OCI-LY7 (cell line): ENCODE measurements at regions not wholly inside any gene's neighbourhood (a gene's known extent, or its start where the extent isn't known, plus 50 kb on each side); places are given as distances from the start of the nearest gene placed in this dataset.

Experiments
- BruUV-seq: library from RNA; stranded (reverse); fragments of 400-500 nt; replicated peaks from 2 replicates; lab custom pipeline; 2021; lab: Mats Ljungman, UMichigan
- CTCF ChIA-PET: fragments of 300-600 bp; sonication (Branson Sonifier 250); formaldehyde crosslinking; loops from one replicate; lab custom pipeline; 2022; ENCODE audit warnings: antibody characterized with exemption; ENCODE audit not compliant: unreplicated experiment; lab: Charles Lee
- POLR2A ChIA-PET: fragments of 300-600 bp; sonication (Branson Sonifier 250); formaldehyde crosslinking; loops from one replicate; lab custom pipeline; 2022; ENCODE audit warnings: antibody characterized with exemption; lab: Charles Lee
- DNase-seq: peaks from one replicate; pipeline ENCODE4 v3.0.0-alpha.2; 2015; ENCODE audit warnings: low spot score
- H2AFZ ChIP-seq: fragments of 200-600 bp; sonication (generic), shearing (Covaris generic); 2 replicates; pipeline ENCODE4 v1.6.1; 2014; ENCODE audit warnings: mild to moderate bottlenecking, antibody characterized with exemption, low read length, moderate library complexity
- H3K27ac ChIP-seq: fragments of 200-600 bp; sonication (generic); 2 replicates; pipeline ENCODE4 v1.5.1; 2014; ENCODE audit warnings: mixed run types, low read depth, mild to moderate bottlenecking, moderate library complexity, low read length, inconsistent platforms; ENCODE audit not compliant: poor library complexity, severe bottlenecking
- H3K36me3 ChIP-seq: fragments of 200-600 bp; sonication (generic); 2 replicates; pipeline ENCODE4 v1.6.1; 2014; ENCODE audit warnings: mild to moderate bottlenecking, antibody characterized with exemption, low read length, moderate library complexity, mixed read lengths; ENCODE audit not compliant: insufficient read depth
- H3K4me1 ChIP-seq: fragments of 200-600 bp; sonication (generic); 2 replicates; pipeline ENCODE4 v1.5.1; 2014; ENCODE audit warnings: mild to moderate bottlenecking, low read length; ENCODE audit not compliant: insufficient read depth, poor library complexity, severe bottlenecking
- H3K4me2 ChIP-seq: fragments of 200-600 bp; sonication (generic); 2 replicates; pipeline ENCODE4 v1.6.1; 2014; ENCODE audit warnings: mild to moderate bottlenecking, low read length
- H3K4me3 ChIP-seq: fragments of 200-600 bp; sonication (generic); 2 replicates; pipeline ENCODE4 v1.5.1; 2014; ENCODE audit warnings: mild to moderate bottlenecking, low read depth, low read length; ENCODE audit not compliant: poor library complexity, severe bottlenecking
- H3K79me2 ChIP-seq: fragments of 200-600 bp; sonication (generic); 2 replicates; pipeline ENCODE4 v1.6.1; 2016; ENCODE audit warnings: low read depth, mild to moderate bottlenecking, low read length, moderate library complexity, mixed read lengths; ENCODE audit not compliant: insufficient read depth
- H3K9me2 ChIP-seq: fragments of 200-600 bp; sonication (generic); 2 replicates; pipeline ENCODE4 v1.6.1; 2016; ENCODE audit warnings: mild to moderate bottlenecking, low read length, mixed read lengths; ENCODE audit not compliant: insufficient read depth
- H3K9me3 ChIP-seq: fragments of 200-600 bp; sonication (generic); 2 replicates; pipeline ENCODE4 v1.6.1; 2014; ENCODE audit warnings: mild to moderate bottlenecking, mixed run types, low read length, mixed read lengths
- H4K20me1 ChIP-seq: fragments of 200-600 bp; sonication (generic); 2 replicates; pipeline ENCODE4 v1.6.1; 2014; ENCODE audit warnings: mild to moderate bottlenecking, antibody characterized with exemption, low read length, moderate library complexity, mixed read lengths; ENCODE audit not compliant: insufficient read depth
- CTCF ChIP-seq: fragments of 200-600 bp; sonication (generic); conservative IDR thresholded peaks from 2 replicates; pipeline ENCODE4 v1.5.1; 2014; ENCODE audit warnings: mild to moderate bottlenecking, antibody characterized with exemption, low read length, moderate library complexity, mixed read lengths
- EZH2phosphoT487 ChIP-seq: fragments of 200-600 bp; sonication (generic); IDR thresholded peaks from 2 replicates; pipeline ENCODE4 v1.6.1; 2018; ENCODE audit warnings: low read depth, borderline replicate concordance, mild to moderate bottlenecking, mixed run types, antibody characterized with exemption, low read length, moderate library complexity, mixed read lengths
- intact Hi-C: fragments of 100-400 bp; cut with micrococcal nuclease; formaldehyde crosslinking; loops from one replicate; pipeline ENCODE4 v1.10.0; 2022; ENCODE audit not compliant: unreplicated experiment

GRCh38 chr4:186940476-186940875 is 216.8 kb upstream of the FAT1 start:
- H3K36me3 ChIP-seq: no peaks in the 10 kb centered on the region
- H3K79me2 ChIP-seq: no peaks in the 10 kb centered on the region
- no peak for TF ChIP-seq CTCF
- TF ChIP-seq EZH2phosphoT487: no peak
- CTCF ChIA-PET: no interaction called here
- POLR2A ChIA-PET: no interaction called here
- H3K4me3 ChIP-seq: no peak overlapping the region
- no peak overlapping the region for H3K4me2 ChIP-seq
- H4K20me1 ChIP-seq: no peaks in the 10 kb centered on the region
- peak overlapping the region; percentile 16; the same call in 1 of the 2 replicates for H2AFZ ChIP-seq
- H3K4me1 ChIP-seq: peaks cover 24% of the 10 kb centered on the region
- H3K9me2 ChIP-seq: no peaks in the 10 kb centered on the region
- no TSS peak for BruUV-seq
- no peaks in the 10 kb centered on the region for H3K9me3 ChIP-seq
- H3K27ac ChIP-seq: no peak overlapping the region
- no peak for DNase-seq
- intact Hi-C loops: no loop called here

DNA sequence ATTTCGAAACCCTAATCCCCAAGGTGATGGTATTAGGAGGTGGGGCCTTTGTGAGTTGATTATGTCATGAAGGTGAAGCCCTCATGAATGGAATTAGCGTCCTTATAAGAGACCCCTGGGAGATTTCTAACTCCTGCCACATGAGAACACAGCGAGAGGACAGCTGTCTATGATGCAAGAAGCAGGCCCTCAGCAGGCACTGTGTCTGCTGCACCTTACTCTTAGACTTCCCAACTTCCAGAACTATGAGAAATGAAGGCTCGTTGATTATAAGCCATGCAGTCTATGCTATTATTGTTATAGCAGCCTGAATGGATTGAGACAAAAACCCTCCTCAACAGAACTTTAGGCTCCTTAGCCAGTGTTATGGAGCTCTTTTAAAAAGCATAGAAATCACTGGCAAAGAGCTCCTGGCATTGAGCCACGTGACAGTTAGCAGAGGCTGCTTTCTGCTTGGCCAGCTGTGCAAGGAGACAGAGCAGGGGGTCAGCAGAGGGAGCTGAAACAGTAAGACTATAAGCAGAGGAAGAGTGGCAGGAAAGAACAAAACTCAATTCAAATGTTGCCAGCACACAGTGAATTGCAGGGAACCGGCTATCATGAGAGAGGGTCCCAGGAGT is 219.2 kb upstream of the FAT1 start:
- H3K4me2 ChIP-seq: peak overlapping the region; percentile 37
- H3K27ac ChIP-seq: no peak overlapping the region
- no peaks in the 10 kb centered on the region for H3K79me2 ChIP-seq
- ChIA-PET POLR2A (interaction anchor here (1.0 to 1.2 kb wide), 2 partner anchors 26 to 144 kb away, joined by 3 read pairs; no protein-coding TSS in a partner anchor), CTCF (no interaction called here)
- BruUV-seq: no TSS peak
- H3K4me3 ChIP-seq: no peak overlapping the region
- H3K36me3 ChIP-seq: no peaks in the 10 kb centered on the region
- no peaks in the 10 kb centered on the region for H3K9me3 ChIP-seq
- DNase-seq: peak; percentile 65
- H2AFZ ChIP-seq: peak overlapping the region; percentile 82
- H3K9me2 ChIP-seq: no peaks in the 10 kb centered on the region
- TF ChIP-seq EZH2phosphoT487: no peak
- no peak; the same call in 1 of the 2 replicates for TF ChIP-seq CTCF
- intact Hi-C loops: no loop called here
- H3K4me1 ChIP-seq: peaks cover 24% of the 10 kb centered on the region
- no peaks in the 10 kb centered on the region for H4K20me1 ChIP-seq

DNA sequence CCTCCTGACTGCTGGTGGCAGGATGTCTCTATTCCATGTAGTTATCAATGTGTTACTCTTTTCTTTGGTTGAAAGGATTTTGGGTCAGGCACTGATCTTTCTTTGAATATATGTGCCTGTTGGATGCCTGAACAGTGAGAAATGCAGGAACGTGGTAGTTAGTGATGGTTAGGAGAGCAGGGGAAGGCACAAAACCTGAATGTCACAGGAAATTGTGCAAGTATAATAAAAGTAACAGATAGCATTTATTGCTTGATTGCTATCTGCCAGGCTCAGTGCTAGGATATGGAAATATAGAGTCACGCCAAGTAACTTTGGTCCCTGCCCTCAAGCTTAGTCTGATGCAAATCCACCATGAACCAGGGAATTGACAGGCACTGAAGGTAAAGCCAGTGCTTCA is 219.8 kb upstream of the FAT1 start:
- peak overlapping the region; percentile 37 for H3K4me2 ChIP-seq
- H3K36me3 ChIP-seq: no peaks in the 10 kb centered on the region
- peak overlapping the region; percentile 82 for H2AFZ ChIP-seq
- H3K9me2 ChIP-seq: no peaks in the 10 kb centered on the region
- ChIA-PET CTCF (no interaction called here), POLR2A (interaction anchor here (1.0 to 1.2 kb wide), 2 partner anchors 27 to 144 kb away, joined by 3 read pairs; no protein-coding TSS in a partner anchor)
- H3K9me3 ChIP-seq: no peaks in the 10 kb centered on the region
- H3K4me1 ChIP-seq: peaks cover 25% of the 10 kb centered on the region
- H3K79me2 ChIP-seq: no peaks in the 10 kb centered on the region
- intact Hi-C loops: no loop called here
- TF ChIP-seq EZH2phosphoT487 (no peak), CTCF (no peak; the same call in 1 of the 2 replicates)
- no TSS peak for BruUV-seq
- DNase-seq: peak; percentile 14
- H3K27ac ChIP-seq: no peak overlapping the region
- no peak overlapping the region for H3K4me3 ChIP-seq
- H4K20me1 ChIP-seq: no peaks in the 10 kb centered on the region
